ENCODE measurements at regions not wholly inside any gene's neighbourhood (a gene's known extent, or its start where the extent isn't known, plus 50 kb on each side); places are given as distances from the start of the nearest gene placed in this dataset.

DNA sequence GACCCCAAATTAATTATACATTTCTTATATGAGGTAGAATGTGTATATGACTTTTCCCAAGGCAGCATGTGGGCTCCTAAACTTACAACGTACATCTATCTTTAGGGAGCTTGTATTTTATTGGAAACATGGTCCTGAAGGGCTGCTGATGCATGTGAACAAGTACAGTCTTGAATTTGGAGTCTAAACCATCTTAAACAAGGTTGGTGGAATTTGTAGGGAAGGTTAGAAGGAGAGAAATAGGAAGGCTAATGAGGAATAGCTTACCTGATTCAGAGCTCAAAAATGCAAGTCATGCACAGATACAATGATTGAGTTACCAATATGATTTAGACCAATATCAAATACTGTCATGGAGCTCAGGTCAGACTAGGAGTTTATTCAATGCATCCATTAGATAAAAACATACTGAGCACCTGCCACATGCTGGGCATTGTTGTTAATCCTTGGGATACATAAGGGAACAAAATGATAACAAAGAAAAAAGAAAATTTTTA lies 458.6 kb upstream of the ETAA1 start:
- Histone ChIP-seq H3K4me1 (ENCODE audit: control insufficient read depth, insufficient read depth, low read length, unreplicated experiment) (no peaks in the 10 kb centered on the region), H3K36me3 (ENCODE audit: insufficient read depth, low read length) (no peaks in the 10 kb centered on the region)

DNA sequence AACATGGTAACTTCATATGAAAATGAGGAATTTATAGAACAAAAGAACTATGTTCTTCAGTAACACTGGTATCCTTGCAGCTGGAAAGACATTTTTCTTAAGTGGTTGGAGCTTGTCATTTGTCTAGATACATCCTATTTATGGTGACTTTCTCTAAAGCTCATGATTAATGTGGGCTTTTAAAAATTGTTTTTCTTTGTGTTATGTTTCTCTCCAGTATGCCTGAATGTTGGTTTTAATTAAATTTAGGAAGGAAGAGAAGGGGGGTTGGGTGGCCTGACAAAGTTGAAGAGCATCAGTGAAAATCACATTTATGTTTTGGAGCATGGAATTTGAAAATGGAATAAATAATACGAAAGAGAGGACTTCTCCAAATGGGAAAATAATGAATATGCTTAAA lies 457.1 kb upstream of the ETAA1 start:
- Histone ChIP-seq H3K36me3 (ENCODE audit: insufficient read depth, low read length) (no peaks in the 10 kb centered on the region), H3K4me3 (ENCODE audit: low read depth, low read length) (no peak overlapping the region), H3K27ac (ENCODE audit: low read depth, low read length) (no peak overlapping the region), H3K27me3 (ENCODE audit: insufficient read depth, low read length) (no peaks in the 10 kb centered on the region), H2AFZ (ENCODE audit: low read length, unreplicated experiment) (no peak overlapping the region), H3K79me2 (ENCODE audit: control insufficient read depth, insufficient read depth, low read length, unreplicated experiment) (no peaks in the 10 kb centered on the region), H3K4me1 (ENCODE audit: control insufficient read depth, insufficient read depth, low read length, unreplicated experiment) (no peaks in the 10 kb centered on the region)

More for the DNA sequence above, 458.6 kb upstream of the ETAA1 start:
- Histone ChIP-seq H3K79me2 (ENCODE audit: control insufficient read depth, insufficient read depth, low read length, unreplicated experiment) (no peaks in the 10 kb centered on the region), H3K27me3 (ENCODE audit: insufficient read depth, low read length) (no peaks in the 10 kb centered on the region), H3K27ac (ENCODE audit: low read depth, low read length) (no peak overlapping the region), H2AFZ (ENCODE audit: low read length, unreplicated experiment) (no peak overlapping the region), H3K4me3 (ENCODE audit: low read depth, low read length) (no peak overlapping the region)

DNA sequence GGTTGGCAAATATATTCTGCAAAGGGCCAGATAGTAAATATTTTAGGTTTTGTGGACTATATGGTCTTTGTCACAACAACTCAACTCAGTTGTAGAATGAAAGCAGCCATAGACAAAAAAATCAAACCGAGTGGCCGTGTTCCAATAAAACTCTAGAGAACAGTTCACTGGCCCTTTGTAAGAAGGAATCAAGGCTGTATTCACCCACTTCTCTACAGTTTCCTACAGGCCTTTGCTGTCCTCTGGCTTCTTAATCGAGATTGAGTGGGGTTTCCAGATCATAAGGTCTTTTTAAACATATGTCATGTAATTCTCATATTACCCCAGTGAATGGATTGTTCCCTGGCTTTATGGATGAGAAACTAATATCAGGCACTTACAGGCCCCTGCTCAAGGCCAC lies 448.9 kb upstream of the ETAA1 start:
- Histone ChIP-seq H2AFZ (ENCODE audit: low read length, unreplicated experiment) (no peak overlapping the region), H3K4me3 (ENCODE audit: low read depth, low read length) (no peak overlapping the region), H3K4me1 (ENCODE audit: control insufficient read depth, insufficient read depth, low read length, unreplicated experiment) (no peaks in the 10 kb centered on the region), H3K27ac (ENCODE audit: low read depth, low read length) (no peak overlapping the region), H3K79me2 (ENCODE audit: control insufficient read depth, insufficient read depth, low read length, unreplicated experiment) (no peaks in the 10 kb centered on the region), H3K27me3 (ENCODE audit: insufficient read depth, low read length) (no peaks in the 10 kb centered on the region), H3K36me3 (ENCODE audit: insufficient read depth, low read length) (no peaks in the 10 kb centered on the region)

DNA sequence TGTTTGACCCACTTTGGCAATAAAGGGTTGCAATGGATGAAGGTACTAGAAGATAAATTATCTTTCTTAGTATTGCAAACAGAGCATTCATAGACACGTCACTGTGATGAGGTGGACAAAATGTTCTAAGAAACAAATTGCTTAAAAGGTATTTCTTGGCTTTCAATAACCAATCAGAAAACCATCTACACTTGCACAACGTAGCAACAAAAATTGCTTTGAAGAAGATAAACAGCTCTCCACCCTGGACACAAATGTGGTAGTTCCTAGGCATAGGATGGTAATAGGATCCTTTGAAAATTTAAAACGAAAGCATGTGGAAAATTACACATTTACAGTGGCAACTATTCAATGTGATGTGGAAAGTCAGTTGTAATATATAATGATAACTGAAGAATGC lies 439.9 kb upstream of the ETAA1 start:
- Histone ChIP-seq H3K4me3 (ENCODE audit: low read depth, low read length) (peak overlapping the region; percentile 37; the same call in 1 of the 2 replicates), H3K27ac (ENCODE audit: low read depth, low read length) (peak overlapping the region; percentile 49), H3K4me1 (ENCODE audit: control insufficient read depth, insufficient read depth, low read length, unreplicated experiment) (no peaks in the 10 kb centered on the region), H3K36me3 (ENCODE audit: insufficient read depth, low read length) (no peaks in the 10 kb centered on the region), H3K27me3 (ENCODE audit: insufficient read depth, low read length) (no peaks in the 10 kb centered on the region), H2AFZ (ENCODE audit: low read length, unreplicated experiment) (peak overlapping the region; percentile 40), H3K79me2 (ENCODE audit: control insufficient read depth, insufficient read depth, low read length, unreplicated experiment) (no peaks in the 10 kb centered on the region)

DNA sequence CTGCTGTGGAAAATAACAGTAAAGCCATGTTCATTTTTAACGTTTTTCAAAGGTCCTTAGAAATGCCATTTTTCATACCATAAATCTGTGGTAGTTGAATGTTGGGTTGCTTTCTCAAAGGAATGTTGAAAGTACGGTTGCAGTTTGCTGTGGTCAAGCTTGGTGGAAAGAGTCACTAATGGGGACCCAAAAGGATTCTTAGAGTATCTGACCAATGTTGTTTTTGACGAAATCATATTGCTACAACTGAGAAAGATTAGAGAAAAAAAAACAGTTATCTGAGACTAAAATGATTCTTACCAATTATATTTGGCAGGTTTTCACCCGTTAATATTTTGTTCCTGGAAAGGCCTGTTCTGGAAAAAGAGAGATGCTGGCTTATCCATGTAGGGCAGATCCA lies 439.5 kb upstream of the ETAA1 start:
- no peaks in the 10 kb centered on the region for H3K79me2 ChIP-seq (ENCODE audit: control insufficient read depth, insufficient read depth, low read length, unreplicated experiment)
- H3K27ac ChIP-seq (ENCODE audit: low read depth, low read length), result peak overlapping the region; percentile 49
- H3K27me3 ChIP-seq (ENCODE audit: insufficient read depth, low read length), result no peaks in the 10 kb centered on the region
- no peaks in the 10 kb centered on the region for H3K4me1 ChIP-seq (ENCODE audit: control insufficient read depth, insufficient read depth, low read length, unreplicated experiment)
- H3K36me3 ChIP-seq (ENCODE audit: insufficient read depth, low read length), result no peaks in the 10 kb centered on the region
- H2AFZ ChIP-seq (ENCODE audit: low read length, unreplicated experiment), result peak overlapping the region; percentile 40
- H3K4me3 ChIP-seq (ENCODE audit: low read depth, low read length), result no peak overlapping the region

DNA sequence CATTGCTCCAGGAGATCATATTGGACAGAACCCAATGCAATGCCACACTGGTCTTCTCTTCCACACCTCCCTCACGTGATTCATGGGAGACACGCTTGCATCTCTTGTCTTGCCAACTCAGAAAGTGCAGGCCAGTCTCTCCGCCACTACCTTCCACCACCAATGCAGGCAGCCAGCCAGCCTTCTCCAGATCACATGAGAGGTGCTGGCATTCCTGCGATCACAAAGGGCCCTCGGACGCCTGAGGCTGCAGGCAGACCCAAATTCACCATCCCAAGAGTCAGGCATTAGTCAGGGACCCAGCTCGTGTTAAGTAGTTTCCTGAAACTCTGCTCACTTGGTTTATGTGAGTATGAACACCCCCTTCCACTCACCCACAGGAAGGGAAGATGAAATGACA lies 437.0 kb upstream of the ETAA1 start:
- no peaks in the 10 kb centered on the region for H3K79me2 ChIP-seq (ENCODE audit: control insufficient read depth, insufficient read depth, low read length, unreplicated experiment)
- H3K4me3 ChIP-seq (ENCODE audit: low read depth, low read length), result no peak overlapping the region
- no peaks in the 10 kb centered on the region for H3K36me3 ChIP-seq (ENCODE audit: insufficient read depth, low read length)
- H3K27me3 ChIP-seq (ENCODE audit: insufficient read depth, low read length), result no peaks in the 10 kb centered on the region
- H3K4me1 ChIP-seq (ENCODE audit: control insufficient read depth, insufficient read depth, low read length, unreplicated experiment), result no peaks in the 10 kb centered on the region
- H3K27ac ChIP-seq (ENCODE audit: low read depth, low read length), result no peak overlapping the region
- H2AFZ ChIP-seq (ENCODE audit: low read length, unreplicated experiment), result no peak overlapping the region

DNA sequence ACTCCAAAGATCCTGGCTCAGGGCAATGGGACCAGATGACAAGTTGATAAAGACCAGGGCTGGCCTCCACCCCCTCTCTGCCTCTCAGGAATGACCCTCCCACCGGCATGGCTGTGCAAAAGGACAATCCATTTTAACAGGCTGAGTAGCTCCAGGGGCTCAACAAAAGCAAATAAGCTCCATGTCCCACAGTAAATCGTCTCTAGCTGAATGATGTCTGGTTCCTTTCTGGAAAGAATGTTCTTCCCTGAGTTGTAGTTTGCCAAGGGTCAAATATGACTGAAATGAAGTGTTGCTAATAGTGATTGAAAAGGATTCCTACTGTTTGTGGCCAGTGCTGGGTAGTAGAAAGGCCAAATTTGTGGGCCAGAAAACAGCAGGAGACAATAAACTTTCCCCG lies 434.4 kb upstream of the ETAA1 start:
- H3K79me2 ChIP-seq (ENCODE audit: control insufficient read depth, insufficient read depth, low read length, unreplicated experiment), result no peaks in the 10 kb centered on the region
- H3K4me3 ChIP-seq (ENCODE audit: low read depth, low read length), result no peak overlapping the region
- H3K36me3 ChIP-seq (ENCODE audit: insufficient read depth, low read length), result no peaks in the 10 kb centered on the region
- H3K4me1 ChIP-seq (ENCODE audit: control insufficient read depth, insufficient read depth, low read length, unreplicated experiment), result no peaks in the 10 kb centered on the region
- no peaks in the 10 kb centered on the region for H3K27me3 ChIP-seq (ENCODE audit: insufficient read depth, low read length)
- no peak overlapping the region for H3K27ac ChIP-seq (ENCODE audit: low read depth, low read length)
- H2AFZ ChIP-seq (ENCODE audit: low read length, unreplicated experiment), result no peak overlapping the region

DNA sequence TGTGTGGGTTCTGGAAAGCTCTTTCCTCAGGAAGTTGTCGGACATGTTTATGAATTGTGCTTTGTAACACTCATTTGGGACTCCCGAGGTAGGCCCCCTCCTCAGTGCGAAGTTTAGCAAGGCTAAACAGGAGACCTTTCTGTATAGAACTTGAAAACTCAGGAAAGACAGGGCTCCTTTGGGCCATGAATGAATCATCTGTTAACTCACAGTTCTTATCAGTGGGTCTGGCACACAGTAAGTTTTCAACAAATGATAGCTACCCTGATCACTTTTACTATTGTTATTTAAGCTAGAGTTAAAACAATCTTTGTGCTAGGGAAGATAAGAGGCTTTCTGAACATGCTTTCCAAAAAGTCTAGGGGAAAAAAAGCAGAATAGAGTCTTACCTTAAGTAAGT lies 430.5 kb upstream of the ETAA1 start:
- Histone ChIP-seq H2AFZ (ENCODE audit: low read length, unreplicated experiment) (no peak overlapping the region), H3K4me1 (ENCODE audit: control insufficient read depth, insufficient read depth, low read length, unreplicated experiment) (no peaks in the 10 kb centered on the region), H3K36me3 (ENCODE audit: insufficient read depth, low read length) (no peaks in the 10 kb centered on the region), H3K79me2 (ENCODE audit: control insufficient read depth, insufficient read depth, low read length, unreplicated experiment) (no peaks in the 10 kb centered on the region), H3K27me3 (ENCODE audit: insufficient read depth, low read length) (no peaks in the 10 kb centered on the region), H3K4me3 (ENCODE audit: low read depth, low read length) (no peak overlapping the region), H3K27ac (ENCODE audit: low read depth, low read length) (no peak overlapping the region)

DNA sequence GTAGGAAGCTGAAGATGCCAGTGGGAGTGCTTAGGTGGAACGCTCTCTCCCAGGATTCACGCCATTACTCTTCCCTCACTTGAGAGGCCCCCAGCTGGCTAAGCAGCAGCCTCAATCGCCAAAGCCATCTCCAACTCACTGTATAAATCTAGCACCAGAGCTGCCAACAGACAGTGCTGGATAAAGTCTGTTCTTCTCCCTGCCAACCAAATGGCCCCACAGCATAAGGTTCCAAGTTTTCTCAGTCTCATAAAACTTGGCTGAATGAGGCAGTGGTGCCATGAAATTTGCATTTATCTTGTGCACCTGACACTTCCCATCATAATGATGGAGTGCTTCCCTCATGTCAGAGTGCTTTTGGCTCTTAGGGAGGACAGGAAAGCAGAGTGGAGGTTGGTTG lies 428.2 kb upstream of the ETAA1 start:
- H3K27me3 ChIP-seq (ENCODE audit: insufficient read depth, low read length), result no peaks in the 10 kb centered on the region
- H2AFZ ChIP-seq (ENCODE audit: low read length, unreplicated experiment), result no peak overlapping the region

DNA sequence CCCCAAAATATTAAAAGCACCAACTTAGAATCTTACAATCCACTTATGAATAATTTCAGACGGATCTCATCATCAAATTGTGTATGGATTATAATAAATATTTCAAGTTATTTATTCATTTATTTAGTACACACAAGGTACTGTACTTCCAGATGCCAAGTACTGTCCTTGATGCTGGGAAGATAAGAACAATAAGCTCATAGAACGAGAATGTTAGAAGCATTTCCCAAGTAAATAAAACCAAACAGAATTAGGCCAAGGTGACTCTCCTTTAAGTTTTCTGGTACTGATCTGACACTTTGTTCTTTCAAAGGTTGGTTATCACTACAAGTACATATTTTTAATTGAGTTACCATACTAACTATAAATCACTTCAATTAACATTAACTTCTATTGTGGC lies 416.1 kb upstream of the ETAA1 start:
- no peak overlapping the region for H3K27ac ChIP-seq (ENCODE audit: low read depth, low read length)
- no peak overlapping the region for H2AFZ ChIP-seq (ENCODE audit: low read length, unreplicated experiment)
- H3K4me3 ChIP-seq (ENCODE audit: low read depth, low read length), result no peak overlapping the region
- H3K36me3 ChIP-seq (ENCODE audit: insufficient read depth, low read length), result no peaks in the 10 kb centered on the region
- H3K79me2 ChIP-seq (ENCODE audit: control insufficient read depth, insufficient read depth, low read length, unreplicated experiment), result no peaks in the 10 kb centered on the region
- no peaks in the 10 kb centered on the region for H3K27me3 ChIP-seq (ENCODE audit: insufficient read depth, low read length)
- H3K4me1 ChIP-seq (ENCODE audit: control insufficient read depth, insufficient read depth, low read length, unreplicated experiment), result no peaks in the 10 kb centered on the region

More for the DNA sequence above, 428.2 kb upstream of the ETAA1 start:
- Histone ChIP-seq H3K79me2 (ENCODE audit: control insufficient read depth, insufficient read depth, low read length, unreplicated experiment) (no peaks in the 10 kb centered on the region), H3K4me1 (ENCODE audit: control insufficient read depth, insufficient read depth, low read length, unreplicated experiment) (no peaks in the 10 kb centered on the region), H3K36me3 (ENCODE audit: insufficient read depth, low read length) (no peaks in the 10 kb centered on the region), H3K27ac (ENCODE audit: low read depth, low read length) (no peak overlapping the region), H3K4me3 (ENCODE audit: low read depth, low read length) (no peak overlapping the region)

DNA sequence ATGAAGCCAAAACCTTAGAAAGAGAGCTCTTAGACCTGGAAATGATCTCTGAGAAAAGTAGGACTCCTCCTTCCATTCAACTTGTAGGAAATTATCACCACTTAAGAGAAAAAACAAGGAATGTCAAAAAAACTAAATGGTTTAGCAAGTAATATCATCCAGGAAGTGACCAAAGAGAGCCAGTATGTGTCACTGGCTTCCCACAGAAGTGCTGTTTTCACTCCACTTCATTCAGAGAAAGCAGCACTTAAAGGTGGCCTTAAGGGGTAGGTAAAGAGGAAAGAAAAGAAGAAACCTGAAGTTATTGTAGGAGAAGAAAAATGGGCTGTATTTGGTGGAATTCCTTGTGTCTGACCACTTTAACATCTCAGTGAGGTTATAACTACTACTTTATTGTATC lies 414.4 kb upstream of the ETAA1 start:
- Histone ChIP-seq H3K36me3 (ENCODE audit: insufficient read depth, low read length) (no peaks in the 10 kb centered on the region), H2AFZ (ENCODE audit: low read length, unreplicated experiment) (no peak overlapping the region), H3K27ac (ENCODE audit: low read depth, low read length) (no peak overlapping the region), H3K27me3 (ENCODE audit: insufficient read depth, low read length) (no peaks in the 10 kb centered on the region), H3K79me2 (ENCODE audit: control insufficient read depth, insufficient read depth, low read length, unreplicated experiment) (no peaks in the 10 kb centered on the region), H3K4me3 (ENCODE audit: low read depth, low read length) (no peak overlapping the region), H3K4me1 (ENCODE audit: control insufficient read depth, insufficient read depth, low read length, unreplicated experiment) (no peaks in the 10 kb centered on the region)

Measured in ACC112 (cell line).